Putamen (tissue), 1 donor: ENCODE measurements at regions not wholly inside any gene's neighbourhood (a gene's known extent, or its start where the extent isn't known, plus 50 kb on each side); places are given as distances from the start of the nearest gene placed in this dataset.

Experiments used
- DNase-seq: peaks from one replicate; pipeline ENCODE4 v3.0.0-alpha.2; 2016; ENCODE audit warnings: low spot score

- no peak for DNase-seq
These were observed 169.4 kb upstream of the PPP1R26 start for GRCh38 chr9:135310134-135310533.

- DNase-seq, result no peak
These were observed 164.0 kb upstream of the PPP1R26 start for GRCh38 chr9:135315572-135315971.

GRCh38 chr9:135320331-135320730 lies 159.3 kb upstream of the PPP1R26 start:
- DNase-seq, result no peak

- no peak for DNase-seq
These were observed 158.6 kb upstream of the PPP1R26 start for GRCh38 chr9:135320943-135321342.

- DNase-seq, result no peak
These were observed 158.0 kb upstream of the PPP1R26 start for GRCh38 chr9:135321580-135321979.

- DNase-seq, result no peak
These were observed 155.3 kb upstream of the PPP1R26 start for GRCh38 chr9:135324329-135324728.

- DNase-seq, result no peak
These were observed 153.4 kb upstream of the PPP1R26 start for GRCh38 chr9:135326141-135326540.

- DNase-seq, result no peak
These were observed 152.9 kb upstream of the PPP1R26 start for GRCh38 chr9:135326633-135327152.

DNA sequence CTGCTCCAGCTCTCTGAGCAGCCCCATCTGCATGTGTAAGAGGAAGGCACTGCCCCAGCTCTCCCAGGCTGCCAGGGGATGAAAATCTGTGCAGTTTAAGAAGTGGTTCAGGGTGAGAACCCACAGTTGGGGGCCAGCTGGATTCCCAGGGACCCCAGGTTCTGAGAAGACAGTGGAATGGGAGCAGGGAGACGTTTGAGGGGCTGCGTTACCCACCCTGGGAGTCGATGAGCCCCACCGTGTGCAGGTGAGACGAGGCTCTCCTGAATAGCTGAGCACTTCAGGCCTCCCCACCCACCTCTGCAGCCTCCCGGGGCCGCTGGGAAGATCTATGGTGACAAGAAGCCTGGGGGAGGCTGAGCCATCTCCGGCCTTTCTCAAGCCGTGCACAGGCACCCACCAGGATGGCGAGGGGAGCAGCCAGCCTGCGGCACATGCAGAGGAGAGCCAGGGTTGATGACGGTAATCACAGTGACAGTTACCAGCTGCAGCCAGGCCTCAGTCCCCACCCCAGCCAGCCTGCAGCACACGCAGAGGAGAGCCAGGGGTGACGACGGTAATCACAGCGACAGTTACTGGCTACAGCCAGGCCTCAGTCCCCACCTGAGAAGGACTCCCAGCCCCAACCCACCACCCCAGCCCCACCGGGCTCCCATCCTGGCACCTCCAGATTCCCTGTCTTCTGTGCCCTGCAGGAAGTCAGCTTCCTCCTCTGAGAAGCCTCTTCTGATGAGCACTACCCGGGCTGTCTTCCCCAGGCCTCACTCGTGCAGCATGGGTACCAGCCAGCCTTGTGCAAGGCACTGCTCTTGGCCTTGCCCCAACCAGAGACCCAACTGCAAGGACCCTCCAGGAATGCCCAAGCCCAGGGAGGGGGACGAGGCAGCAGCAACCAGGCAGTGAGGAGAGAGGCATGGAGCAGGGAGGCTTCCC lies 150.8 kb upstream of the PPP1R26 start:
- no peak for DNase-seq

DNA sequence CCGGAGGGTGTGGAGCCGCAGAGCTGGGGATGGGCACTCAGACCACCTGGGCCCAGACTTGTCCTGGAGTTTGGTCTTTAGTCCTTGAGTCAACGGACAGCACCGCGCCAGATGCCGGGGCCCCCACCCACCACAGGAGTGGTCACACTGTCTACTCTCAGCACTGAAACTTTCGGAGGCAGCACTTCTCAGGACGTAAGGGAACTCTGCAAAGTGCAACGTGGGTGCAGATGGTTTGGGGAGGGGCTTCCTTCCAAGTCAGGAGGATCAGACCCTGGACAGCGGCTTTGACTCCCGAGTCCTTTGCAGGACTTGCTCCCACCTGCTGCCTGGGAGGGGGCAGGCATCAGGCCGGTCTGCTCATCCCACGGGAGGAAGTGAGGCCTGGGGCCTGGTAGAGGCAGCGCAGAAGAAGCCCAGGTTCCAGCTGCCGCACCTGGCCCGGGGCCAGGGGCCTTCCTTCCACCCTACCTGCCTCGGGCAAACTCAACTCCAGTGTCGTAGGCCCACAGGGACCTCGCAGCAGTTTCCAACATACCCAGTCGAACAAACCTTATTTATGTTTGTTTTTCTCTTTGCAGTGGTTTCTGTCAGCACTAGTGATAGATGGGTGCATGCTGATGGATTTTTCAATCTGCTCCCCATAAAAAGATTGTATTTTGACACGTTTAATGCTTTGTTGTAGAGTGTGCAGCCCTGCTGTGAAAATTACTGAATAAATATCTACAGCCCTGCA lies 149.8 kb upstream of the PPP1R26 start:
- DNase-seq, result no peak

GRCh38 chr9:135330307-135330631 lies 149.3 kb upstream of the PPP1R26 start:
- DNase-seq, result no peak

DNA sequence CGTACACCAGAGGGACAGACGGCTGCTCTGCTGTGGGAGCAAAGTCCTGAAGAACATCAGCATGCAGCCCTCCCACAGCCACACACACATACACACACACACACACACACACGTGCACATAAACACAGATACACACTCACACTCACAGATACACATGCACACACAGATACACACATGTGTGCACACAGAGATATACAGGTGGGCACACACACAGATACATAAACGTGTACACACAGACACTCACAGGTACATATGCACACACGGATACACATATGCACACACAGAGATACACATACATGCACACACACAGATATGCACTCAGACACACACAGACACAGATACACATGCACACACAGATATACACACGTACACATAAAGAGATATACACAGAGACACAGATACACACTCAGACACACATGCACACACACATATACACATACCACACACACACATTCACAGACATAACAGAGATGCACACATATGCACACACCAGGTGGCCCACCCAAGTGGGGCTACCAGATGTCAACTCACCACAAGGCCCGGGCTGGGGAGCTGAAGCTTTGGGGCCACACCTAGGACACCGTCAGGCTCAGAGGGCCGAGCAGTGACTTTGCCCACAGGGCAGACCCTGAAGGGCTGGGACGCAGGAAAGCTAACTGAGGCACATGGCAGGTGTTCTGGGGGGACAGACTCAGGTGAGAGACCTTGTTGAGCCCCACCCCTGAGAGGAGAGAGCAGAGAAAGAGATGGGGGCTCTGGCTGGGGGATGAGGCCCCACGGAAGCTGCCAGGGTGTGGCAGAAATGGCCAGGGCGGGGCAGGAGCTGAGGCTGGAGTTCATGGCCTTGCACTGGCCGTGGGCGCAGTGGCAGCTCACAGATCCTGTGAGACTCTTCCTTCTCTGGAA lies 148.6 kb upstream of the PPP1R26 start:
- no peak for DNase-seq

DNA sequence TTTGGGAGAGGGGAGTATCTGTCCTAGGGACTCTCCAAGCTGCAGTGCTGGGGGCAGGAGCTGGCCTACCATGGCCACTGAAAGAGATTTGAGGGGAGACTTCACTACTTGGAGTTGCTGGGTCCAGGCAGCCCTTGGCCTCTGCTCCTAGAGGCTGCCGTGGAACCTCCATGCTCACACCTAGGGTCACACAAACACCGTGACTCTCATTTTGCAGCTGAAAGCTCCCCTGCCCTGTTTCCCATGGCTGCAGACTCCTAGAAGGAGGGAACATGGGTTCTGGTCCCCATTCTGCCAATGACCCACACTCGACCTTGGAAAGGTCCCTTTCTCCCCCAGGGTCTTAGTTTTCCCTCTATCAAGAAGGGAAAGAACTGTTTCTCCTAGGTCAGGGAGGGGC lies 147.1 kb upstream of the PPP1R26 start:
- DNase-seq, result no peak

- no peak for DNase-seq
These were observed 146.4 kb upstream of the PPP1R26 start for GRCh38 chr9:135332979-135333748.

DNA sequence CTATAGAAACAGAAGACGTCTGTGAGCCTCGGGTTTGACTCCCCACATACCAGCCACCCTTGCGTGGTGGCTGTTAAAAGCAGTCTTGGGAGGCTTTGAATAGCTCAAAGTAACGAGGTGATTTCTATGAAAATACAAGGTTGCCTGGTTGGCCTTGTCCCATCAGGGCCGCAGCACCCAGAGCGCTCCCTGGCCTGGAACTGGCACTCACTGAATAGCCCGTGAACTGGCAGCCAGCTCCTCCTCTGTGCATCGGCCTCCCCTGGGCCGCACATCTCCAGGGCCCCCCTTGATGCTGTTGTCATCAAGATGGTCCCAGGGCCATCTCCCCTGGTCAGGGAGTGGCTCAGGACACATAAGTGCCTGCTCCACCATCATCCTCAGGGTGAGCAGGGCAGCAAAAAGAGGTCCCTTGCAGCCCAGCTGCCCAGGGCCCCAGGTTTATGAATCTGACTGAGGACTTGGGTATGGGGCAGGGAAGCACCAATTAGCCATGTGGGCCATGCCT lies 144.6 kb upstream of the PPP1R26 start:
- DNase-seq, result no peak

DNA sequence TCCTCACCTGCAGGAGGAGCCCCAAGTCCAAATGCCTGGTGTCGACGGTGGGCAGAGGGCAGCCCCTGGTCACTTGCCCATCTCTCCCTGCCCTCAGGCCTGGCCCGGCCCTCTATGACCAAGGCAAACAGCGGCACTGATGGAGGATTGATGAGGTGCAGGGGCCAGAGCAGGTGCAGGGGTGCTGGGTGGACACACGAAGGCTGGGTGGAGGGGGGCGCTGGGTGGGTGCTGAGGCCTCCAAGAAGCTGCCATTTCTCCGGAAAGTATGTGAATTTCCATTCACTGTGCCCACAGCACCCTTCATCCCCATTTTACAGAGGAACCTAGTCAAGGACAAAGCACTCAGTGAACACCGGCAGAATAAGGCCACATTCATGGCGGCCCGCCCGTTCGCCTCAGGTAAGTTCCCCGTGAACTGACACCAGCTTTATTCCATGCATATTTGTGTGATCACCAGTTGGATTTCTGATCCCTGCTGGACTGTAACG lies 143.8 kb upstream of the PPP1R26 start:
- no peak for DNase-seq

GRCh38 chr9:135336722-135337527 lies 142.7 kb upstream of the PPP1R26 start:
- DNase-seq, result no peak

DNA sequence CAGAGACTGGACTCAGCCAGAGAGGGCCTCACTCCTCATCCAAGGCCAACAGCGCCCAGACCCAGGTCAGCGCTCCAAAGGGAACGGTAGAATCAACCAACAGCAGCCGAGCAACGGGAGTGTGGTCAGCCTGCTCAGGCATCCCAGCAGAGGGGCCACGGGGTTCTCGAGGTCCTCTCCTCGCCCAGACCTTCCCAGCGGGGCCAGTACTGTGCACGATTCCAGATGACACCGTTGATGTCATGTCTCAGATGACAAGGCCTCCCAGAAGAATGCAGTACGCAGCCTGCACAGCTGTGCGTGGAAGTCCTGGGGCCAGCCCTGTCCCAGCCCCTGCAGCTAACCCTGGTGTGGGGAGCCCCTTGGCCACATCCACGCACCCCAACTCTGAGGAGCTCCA lies 141.0 kb upstream of the PPP1R26 start:
- no peak for DNase-seq

DNA sequence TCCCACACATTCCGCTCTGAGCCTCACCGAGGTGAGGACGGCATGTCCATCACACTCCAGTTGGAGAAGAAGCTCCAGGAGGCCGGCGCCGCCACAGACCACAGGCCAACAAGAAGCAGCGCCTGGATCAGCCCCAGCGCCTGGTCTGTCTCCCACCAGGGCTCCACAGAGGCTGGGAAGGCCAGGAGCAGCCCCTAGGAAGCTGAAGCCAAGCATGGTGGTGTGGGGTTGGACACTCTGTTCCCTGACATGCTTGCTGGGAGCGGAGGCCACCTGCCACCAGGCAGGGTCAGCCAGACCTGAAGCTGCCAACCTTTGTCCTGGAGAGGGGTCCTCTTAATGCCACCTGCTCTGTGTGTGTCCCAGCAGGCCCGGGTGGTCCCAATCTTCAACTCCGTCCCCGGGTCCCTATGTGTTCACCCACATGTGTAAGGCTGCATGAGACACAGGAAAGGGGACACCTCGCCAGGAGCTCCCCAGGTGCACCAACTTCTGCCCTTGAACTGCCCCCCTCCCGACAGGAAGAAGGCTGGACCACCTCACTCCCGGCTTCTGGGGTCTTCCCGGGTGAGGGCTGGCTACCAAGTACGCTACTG lies 140.1 kb upstream of the PPP1R26 start:
- no peak for DNase-seq
